IMR-90 (cell line): ENCODE measurements at regions not wholly inside any gene's neighbourhood (a gene's known extent, or its start where the extent isn't known, plus 50 kb on each side); places are given as distances from the start of the nearest gene placed in this dataset.

ENCODE experiments used
- ATAC-seq: fragments of 200-7000 bp; cut with Tn5 transposase; 2 replicates; pipeline ENCODE4 v1.9.1; 2020; ENCODE audit warnings: low read depth, mild to moderate bottlenecking, moderate library complexity
- BruUV-seq: library from RNA; stranded (reverse); fragments of 400-500 nt; replicated peaks from 2 replicates; lab custom pipeline; 2021; lab: Mats Ljungman, UMichigan
- CTCF ChIA-PET: fragments of 300-600 bp; formaldehyde crosslinking; extraction: SDS; loops from one replicate; lab custom pipeline; 2021; ENCODE audit warnings: antibody characterized with exemption; lab: Yijun Ruan, JAX
- POLR2A ChIA-PET: fragments of 300-600 bp; sonication (Branson Sonifier 250); formaldehyde crosslinking; loops from one replicate; lab custom pipeline; 2022; ENCODE audit warnings: antibody characterized with exemption; ENCODE audit not compliant: unreplicated experiment; lab: Charles Lee
- DNase-seq: peaks from one replicate; pipeline ENCODE4 v3.0.0; 2013
- H2AFZ ChIP-seq: replicated peaks from 2 replicates; pipeline ENCODE3; 2013; ENCODE audit warnings: low read length, mild to moderate bottlenecking; ENCODE audit not compliant: poor library complexity
- H2AK5ac ChIP-seq: 2 replicates; pipeline ENCODE4 v1.6.1; 2013; ENCODE audit warnings: low read depth, low read length, inconsistent platforms
- H2AK9ac ChIP-seq: replicated peaks from 2 replicates; pipeline ENCODE3; 2013; ENCODE audit warnings: mild to moderate bottlenecking, low read depth, low read length, moderate library complexity; ENCODE audit not compliant: poor library complexity
- H2BK120ac ChIP-seq: 2 replicates; pipeline ENCODE4 v1.6.1; 2013; ENCODE audit warnings: low read depth, low read length, inconsistent platforms
- H2BK15ac ChIP-seq: 3 replicates; pipeline ENCODE4 v1.6.1; 2013; ENCODE audit warnings: low read depth, low read length, inconsistent platforms
- H2BK20ac ChIP-seq: 2 replicates; pipeline ENCODE4 v1.6.1; 2013; ENCODE audit warnings: low read depth, mild to moderate bottlenecking, inconsistent platforms, low read length, moderate library complexity
- H2BK5ac ChIP-seq: 2 replicates; pipeline ENCODE4 v1.6.1; 2013; ENCODE audit warnings: mild to moderate bottlenecking, low read depth, low read length, inconsistent platforms; ENCODE audit not compliant: poor library complexity, severe bottlenecking
- H3K14ac ChIP-seq: replicated peaks from 2 replicates; pipeline ENCODE4 v1.6.1; 2013; ENCODE audit warnings: low read depth, low read length, inconsistent platforms
- H3K18ac ChIP-seq: 2 replicates; pipeline ENCODE4 v1.6.1; 2013; ENCODE audit warnings: low read depth, low read length, control low read depth
- H3K23ac ChIP-seq: 2 replicates; pipeline ENCODE4 v1.6.1; 2013; ENCODE audit warnings: low read depth, low read length, inconsistent platforms
- H3K27ac ChIP-seq: 2 replicates; pipeline ENCODE4 v1.5.1; 2013; ENCODE audit warnings: mild to moderate bottlenecking, control low read depth, low read length; ENCODE audit not compliant: insufficient read depth
- H3K27me3 ChIP-seq: 2 replicates; pipeline ENCODE4 v1.6.1; 2013; ENCODE audit warnings: low read length; ENCODE audit not compliant: control insufficient read depth, insufficient read depth
- H3K36me3 ChIP-seq: 2 replicates; pipeline ENCODE4 v1.6.1; 2013; ENCODE audit warnings: low read length, mixed read lengths; ENCODE audit not compliant: control insufficient read depth, insufficient read depth
- H3K4ac ChIP-seq: 2 replicates; pipeline ENCODE4 v1.6.1; 2013; ENCODE audit warnings: low read depth, low read length, inconsistent platforms
- H3K4me1 ChIP-seq: 2 replicates; pipeline ENCODE4 v1.6.1; 2013; ENCODE audit warnings: low read length, mixed read lengths; ENCODE audit not compliant: control insufficient read depth, insufficient read depth
- H3K4me2 ChIP-seq: 2 replicates; pipeline ENCODE4 v1.6.1; 2013; ENCODE audit warnings: low read depth, mild to moderate bottlenecking, control low read depth, low read length, moderate library complexity
- H3K4me3 ChIP-seq: 2 replicates; pipeline ENCODE4 v1.5.1; 2013; ENCODE audit warnings: low read depth, mild to moderate bottlenecking, control low read depth, low read length, moderate library complexity; ENCODE audit not compliant: insufficient read depth
- H3K56ac ChIP-seq: 2 replicates; pipeline ENCODE4 v1.6.1; 2013; ENCODE audit warnings: low read length, inconsistent platforms; ENCODE audit not compliant: insufficient read depth; ENCODE audit errors: extremely low read depth
- H3K79me1 ChIP-seq, 2 experiments: 2 replicates each; pipeline ENCODE4 v1.6.1; 2013; ENCODE audit warnings: low read length in 2 of 2, inconsistent platforms in 1 of 2, low read depth in 1 of 2
- H3K9ac ChIP-seq: 2 replicates; pipeline ENCODE4 v1.6.1; 2013; ENCODE audit warnings: low read depth, low read length, control low read depth
- H3K9me1 ChIP-seq: 2 replicates; pipeline ENCODE4 v1.6.1; 2013; ENCODE audit warnings: low read length, inconsistent platforms; ENCODE audit not compliant: insufficient read depth
- H3K9me3 ChIP-seq: 2 replicates; pipeline ENCODE4 v1.6.1; 2013; ENCODE audit warnings: low read length; ENCODE audit not compliant: control insufficient read depth, insufficient read depth
- H4K20me1 ChIP-seq: 2 replicates; pipeline ENCODE4 v1.6.1; 2013; ENCODE audit warnings: low read length, inconsistent platforms; ENCODE audit not compliant: insufficient read depth
- H4K5ac ChIP-seq: 2 replicates; pipeline ENCODE4 v1.6.1; 2013; ENCODE audit warnings: mild to moderate bottlenecking, low read depth, low read length, control low read depth
- H4K8ac ChIP-seq, 2 experiments: 2 replicates each; pipeline ENCODE4 v1.6.1; 2013; ENCODE audit warnings: low read depth in 2 of 2, low read length in 2 of 2, control low read depth in 1 of 2, inconsistent platforms in 1 of 2
- H4K91ac ChIP-seq: 2 replicates; pipeline ENCODE4 v1.6.1; 2013; ENCODE audit warnings: low read depth, low read length, inconsistent platforms; ENCODE audit not compliant: insufficient read depth
- MAZ ChIP-seq: IDR thresholded peaks from 2 replicates; pipeline ENCODE4 v1.6.1; 2012; ENCODE audit warnings: low read depth, mild to moderate bottlenecking, low read length, improper control_type of control experiment, moderate library complexity, borderline replicate concordance
- NFE2L2 ChIP-seq: fragments of 150-350 bp; IDR thresholded peaks from 2 replicates; pipeline ENCODE4 v1.6.1; 2016; ENCODE audit warnings: low read depth, mild to moderate bottlenecking, low read length
- RCOR1 ChIP-seq: IDR thresholded peaks from 2 replicates; pipeline ENCODE4 v1.6.1; 2012; ENCODE audit warnings: mild to moderate bottlenecking, low read length, improper control_type of control experiment; ENCODE audit not compliant: insufficient replicate concordance
- SMC3 ChIP-seq: fragments of 150-350 bp; IDR thresholded peaks from 2 replicates; pipeline ENCODE4 v1.6.1; 2016; ENCODE audit warnings: low read depth, mild to moderate bottlenecking, antibody characterized with exemption, low read length, moderate library complexity
- WGBS, 2 experiments: methylation state at CpG; one replicate each; pipeline versions ENCODE4 v1.1.5 to v1.1.7; 2013; ENCODE audit warnings: missing lambda C conversion rate in 2 of 2; ENCODE audit not compliant: insufficient read length in 1 of 2; ENCODE audit errors: extremely low coverage in 2 of 2; 5-methylcytosine and 5-hydroxymethylcytosine counted together
- dilution Hi-C: fragments of 300-500 bp; cut with HindIII; formaldehyde crosslinking; loops from one replicate; pipeline ENCODE4 v1.14.3; 2018; ENCODE audit warnings: low sequenced_read_pairs; ENCODE audit not compliant: unreplicated experiment
- in situ Hi-C: fragments of 300-500 bp; cut with MboI; formaldehyde crosslinking; loops from 3 replicates; pipeline ENCODE4 v1.14.3; 2019; ENCODE audit warnings: low sequenced_read_pairs, inconsistent platforms, mixed read lengths
- intact Hi-C: fragments of 100-400 bp; cut with micrococcal nuclease; formaldehyde crosslinking; loops from 2 replicates; pipeline ENCODE4 v1.10.0; 2022

DNA sequence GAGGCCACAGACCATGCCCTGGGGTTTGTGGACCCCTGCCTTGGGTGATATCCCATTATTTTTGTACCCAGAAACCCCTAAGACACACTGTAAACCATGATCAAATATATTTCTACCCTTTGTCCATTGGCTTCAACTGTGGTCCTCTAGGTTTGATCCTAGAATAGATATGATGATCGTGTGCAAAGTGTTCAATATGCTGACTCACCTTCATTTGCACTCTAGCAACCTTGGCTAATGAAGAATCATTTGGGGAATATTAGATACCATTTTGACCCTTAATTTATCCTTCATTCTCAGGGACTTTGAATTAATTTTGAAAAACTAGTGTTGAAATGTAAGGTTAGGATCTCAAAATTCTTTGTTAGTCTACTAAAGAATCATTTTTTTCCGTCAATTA, 73.1 kb upstream of the RAP1B start:
- Histone ChIP-seq H3K36me3 (no peaks in the 10 kb centered on the region), H2AK5ac (no peak overlapping the region), H2BK120ac (no peak overlapping the region), H3K4me3 (no peak overlapping the region), H3K23ac (no peak overlapping the region), H3K9ac (no peak overlapping the region), H3K79me1 (no peaks in the 10 kb centered on the region), H2BK20ac (no peak overlapping the region), H3K27ac (no peak overlapping the region), H3K9me1 (no peaks in the 10 kb centered on the region; the same call in 1 of the 2 replicates), H3K27me3 (no peaks in the 10 kb centered on the region), H3K9me3 (no peaks in the 10 kb centered on the region; the same call in 1 of the 2 replicates), H2BK15ac (no peak overlapping the region), H4K20me1 (no peaks in the 10 kb centered on the region), H3K4ac (no peak overlapping the region), H2AFZ (no peak overlapping the region), H3K56ac (no peak overlapping the region), H4K8ac (no peak overlapping the region), H3K4me1 (peaks cover 2% of the 10 kb centered on the region; the same call in 1 of the 2 replicates), H3K18ac (no peak overlapping the region), H4K91ac (no peak overlapping the region), H2AK9ac (no peak overlapping the region), H4K5ac (no peak overlapping the region), H3K4me2 (no peak overlapping the region), H3K14ac (no peak overlapping the region), H2BK5ac (no peak overlapping the region)
- CTCF ChIA-PET = interaction anchor here (1.2 kb wide), 1 partner anchor 179 kb away, joined by 4 read pairs; no protein-coding TSS in a partner anchor
- in situ Hi-C loops = no loop called here
- intact Hi-C loops = no loop called here
- DNase-seq = no peak
- TF ChIP-seq SMC3 (no peak), RCOR1 (no peak), MAZ (no peak), NFE2L2 (0 out of 2 replicates have a peak, but pooled peaks have one; percentile 17)
- no TSS peak for BruUV-seq
- no CpG with 5 or more reads among the region's 2 CpGs for WGBS, 2 experiments
- ATAC-seq = no peak
- POLR2A ChIA-PET = no interaction called here
- dilution Hi-C loops = no loop called here
